MCF 10A (cell line): ENCODE measurements at regions not wholly inside any gene's neighbourhood (a gene's known extent, or its start where the extent isn't known, plus 50 kb on each side); places are given as distances from the start of the nearest gene placed in this dataset.

Experiments used
- BruUV-seq: library from RNA; stranded (reverse); fragments of 400-500 nt; replicated peaks from 2 replicates; lab custom pipeline; 2021; lab: Mats Ljungman, UMichigan
- CTCF ChIA-PET: fragments of 300-600 bp; sonication (Branson Sonifier 250); formaldehyde crosslinking; extraction: SDS; loops from one replicate; lab custom pipeline; 2021; ENCODE audit warnings: antibody characterized with exemption, inconsistent platforms; lab: Yijun Ruan, JAX
- POLR2A ChIA-PET: fragments of 300-600, 350-650 bp; sonication (Branson Sonifier 250); formaldehyde crosslinking; extraction: SDS; loops from one replicate; lab custom pipeline; 2020; ENCODE audit warnings: antibody characterized with exemption, inconsistent platforms; lab: Yijun Ruan, JAX
- DNase-seq: peaks from one replicate; pipeline ENCODE4 v3.0.0-alpha.2; 2018; ENCODE audit not compliant: unreplicated experiment
- H3K27ac Mint-ChIP-seq: one replicate; pipeline ENCODE4 v1.8.0; 2022; ENCODE audit warnings: mild to moderate bottlenecking, low read depth, mixed read lengths; ENCODE audit not compliant: unreplicated experiment
- H3K27me3 Mint-ChIP-seq: one replicate; pipeline ENCODE4 v1.8.0; 2022; ENCODE audit warnings: mixed read lengths; ENCODE audit not compliant: insufficient read depth, unreplicated experiment
- H3K36me3 Mint-ChIP-seq: one replicate; pipeline ENCODE4 v1.8.0; 2022; ENCODE audit warnings: mild to moderate bottlenecking, moderate library complexity, mixed read lengths; ENCODE audit not compliant: insufficient read depth, unreplicated experiment
- H3K4me1 Mint-ChIP-seq: one replicate; pipeline ENCODE4 v1.8.0; 2022; ENCODE audit warnings: mixed read lengths; ENCODE audit not compliant: insufficient read depth, unreplicated experiment
- H3K4me3 Mint-ChIP-seq: one replicate; pipeline ENCODE4 v1.8.0; 2022; ENCODE audit warnings: mild to moderate bottlenecking, moderate library complexity, mixed read lengths; ENCODE audit not compliant: unreplicated experiment
- H3K9me3 Mint-ChIP-seq: one replicate; pipeline ENCODE4 v1.8.0; 2022; ENCODE audit warnings: mixed read lengths; ENCODE audit not compliant: unreplicated experiment
- CTCF ChIP-seq: fragments of 200-600 bp; IDR thresholded peaks from one replicate; pipeline ENCODE4 v1.8.0; 2022; ENCODE audit warnings: antibody characterized with exemption, mild to moderate bottlenecking; ENCODE audit not compliant: unreplicated experiment
- intact Hi-C: fragments of 100-400 bp; cut with micrococcal nuclease; formaldehyde crosslinking; loops from 2 replicates; pipeline ENCODE4 v1.14.1; 2022

- H3K36me3 Mint-ChIP-seq = no peaks in the 10 kb centered on the region
- intact Hi-C loops = loop anchor here (5.0 kb wide), 2 partner anchors 822 to 927 kb away; no protein-coding TSS in a partner anchor
- DNase-seq = no peak
- H3K9me3 Mint-ChIP-seq = no peaks in the 10 kb centered on the region
- no peak for TF ChIP-seq CTCF
- no peaks in the 10 kb centered on the region for H3K27me3 Mint-ChIP-seq
- H3K4me3 Mint-ChIP-seq = no peak overlapping the region
- no peaks in the 10 kb centered on the region for H3K4me1 Mint-ChIP-seq
- no TSS peak for BruUV-seq
- H3K27ac Mint-ChIP-seq = no peak overlapping the region
- ChIA-PET POLR2A (no interaction called here), CTCF (interaction anchor here (0.6 to 2.4 kb wide), 6 partner anchors 10 to 911 kb away, joined by 3 to 5 read pairs (median 3); no protein-coding TSS in a partner anchor)
Measured at GRCh38 chr21:26719750-26720149, 125.5 kb downstream of the ADAMTS1 start.

- no peaks in the 10 kb centered on the region for H3K4me1 Mint-ChIP-seq
- no peaks in the 10 kb centered on the region for H3K9me3 Mint-ChIP-seq
- no peak overlapping the region for H3K27ac Mint-ChIP-seq
- ChIA-PET CTCF (interaction anchor here (0.5 to 4.2 kb wide), 33 partner anchors 10 to 1109 kb away, joined by 3 to 22 read pairs (median 4); partner anchors contain the start of gene APP), POLR2A (interaction anchor here (0.6 to 2.6 kb wide), 5 partner anchors 25 to 836 kb away, joined by 3 to 6 read pairs (median 3); no protein-coding TSS in a partner anchor)
- H3K27me3 Mint-ChIP-seq = no peaks in the 10 kb centered on the region
- intact Hi-C loops = loop anchor here (1.0 to 5.0 kb wide), 6 partner anchors 538 to 1109 kb away; no protein-coding TSS in a partner anchor
- TF ChIP-seq CTCF = peak; percentile 72
- peak; percentile 34 for DNase-seq
- H3K36me3 Mint-ChIP-seq = no peaks in the 10 kb centered on the region
- H3K4me3 Mint-ChIP-seq = no peak overlapping the region
- BruUV-seq = no TSS peak
Measured at GRCh38 chr21:26717146-26717739, 128.0 kb downstream of the ADAMTS1 start.

DNA sequence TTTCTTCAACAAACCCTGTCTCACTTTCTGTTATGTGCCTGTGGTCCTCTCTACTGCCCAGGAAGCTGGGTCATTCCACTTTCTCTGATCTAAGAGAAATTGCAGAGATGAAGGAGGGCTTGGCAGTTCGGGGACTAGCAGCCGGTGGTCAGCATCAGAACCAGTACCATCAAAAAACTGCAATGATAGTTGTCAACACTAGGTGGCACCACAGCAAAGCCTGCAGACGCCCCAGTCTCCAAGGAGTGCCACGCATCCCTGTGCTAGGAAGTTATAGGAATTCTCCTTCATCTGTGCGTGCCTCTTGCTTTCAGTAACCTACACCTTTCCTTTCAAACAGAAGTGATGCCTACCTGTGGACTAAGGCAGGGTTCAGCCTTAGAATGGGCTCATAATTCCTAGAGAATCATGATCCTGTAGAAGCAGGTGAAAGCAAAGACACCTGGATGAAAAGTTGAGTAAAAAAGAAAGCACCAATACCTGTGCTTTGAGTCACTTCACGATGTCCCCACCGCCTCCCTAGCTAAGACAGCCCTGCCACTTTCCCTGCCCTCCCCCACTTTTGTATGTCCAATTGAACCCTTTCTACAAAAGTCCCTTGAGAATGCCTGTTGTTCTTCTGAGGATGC lies 129.2 kb downstream of the ADAMTS1 start:
- no TSS peak for BruUV-seq
- CTCF ChIA-PET = interaction anchor here (0.6 to 4.2 kb wide), 16 partner anchors 9 to 841 kb away, joined by 3 to 22 read pairs (median 4); no protein-coding TSS in a partner anchor
- Mint-ChIP-seq H3K27me3 (no peaks in the 10 kb centered on the region), H3K36me3 (no peaks in the 10 kb centered on the region), H3K27ac (no peak overlapping the region), H3K9me3 (no peaks in the 10 kb centered on the region), H3K4me1 (no peaks in the 10 kb centered on the region), H3K4me3 (no peak overlapping the region)
- DNase-seq = peak; percentile 69
- POLR2A ChIA-PET = interaction anchor here (2.6 kb wide), 1 partner anchor 547 kb away, joined by 6 read pairs; no protein-coding TSS in a partner anchor
- peak; percentile 70 for TF ChIP-seq CTCF
- intact Hi-C loops = loop anchor here (2.0 to 5.0 kb wide), 3 partner anchors 537 to 924 kb away; no protein-coding TSS in a partner anchor

- CTCF ChIA-PET = interaction anchor here (0.6 to 4.2 kb wide), 12 partner anchors 8 to 839 kb away, joined by 3 to 22 read pairs (median 4); no protein-coding TSS in a partner anchor
- no peaks in the 10 kb centered on the region for H3K9me3 Mint-ChIP-seq
- no peaks in the 10 kb centered on the region for H3K36me3 Mint-ChIP-seq
- no TSS peak for BruUV-seq
- no peak for DNase-seq
- no peak for TF ChIP-seq CTCF
- H3K4me3 Mint-ChIP-seq = no peak overlapping the region
- POLR2A ChIA-PET = interaction anchor here (0.7 to 2.6 kb wide), 2 partner anchors 131 to 546 kb away, joined by 3 to 6 read pairs; no protein-coding TSS in a partner anchor
- intact Hi-C loops = loop anchor here (5.0 kb wide), 2 partner anchors 818 to 923 kb away; no protein-coding TSS in a partner anchor
- no peaks in the 10 kb centered on the region for H3K4me1 Mint-ChIP-seq
- H3K27ac Mint-ChIP-seq = no peak overlapping the region
- no peaks in the 10 kb centered on the region for H3K27me3 Mint-ChIP-seq
Measured at GRCh38 chr21:26715116-26715515, 130.1 kb downstream of the ADAMTS1 start.
